PC-3 (cell line): ENCODE measurements at regions not wholly inside any gene's neighbourhood (a gene's known extent, or its start where the extent isn't known, plus 50 kb on each side); places are given as distances from the start of the nearest gene placed in this dataset.

Experiments used
- ATAC-seq: fragments of 200-7000 bp; cut with Tn5 transposase; 2 replicates; pipeline ENCODE4 v1.9.1; 2020; ENCODE audit warnings: mild to moderate bottlenecking, moderate library complexity
- BruUV-seq: library from RNA; stranded (reverse); fragments of 400-500 nt; replicated peaks from 2 replicates; lab custom pipeline; 2021; lab: Mats Ljungman, UMichigan
- CTCF ChIA-PET: fragments of 300-600 bp; sonication (Branson Sonifier 250); formaldehyde crosslinking; loops from one replicate; lab custom pipeline; 2022; ENCODE audit warnings: antibody characterized with exemption; lab: Charles Lee
- POLR2A ChIA-PET: fragments of 300-600 bp; sonication (Branson Sonifier 250); formaldehyde crosslinking; loops from one replicate; lab custom pipeline; 2022; ENCODE audit warnings: antibody characterized with exemption; ENCODE audit not compliant: unreplicated experiment; lab: Charles Lee
- DNase-seq: peaks from one replicate; pipeline ENCODE4 v3.0.0-alpha.2; 2015
- H2AFZ ChIP-seq: fragments of 300-600 bp; sonication (generic); 2 replicates; pipeline ENCODE4 v1.6.0; 2016; ENCODE audit warnings: antibody characterized with exemption, low read length
- H3F3A ChIP-seq: fragments of 300-600 bp; sonication (generic); one replicate; pipeline ENCODE4 v1.6.0; 2017; ENCODE audit warnings: antibody characterized with exemption, low read length, control low read depth, mild to moderate bottlenecking; ENCODE audit not compliant: unreplicated experiment
- H3K27ac ChIP-seq: fragments of 300-600 bp; sonication (generic); 2 replicates; pipeline ENCODE4 v1.5.1; 2016; ENCODE audit warnings: mild to moderate bottlenecking, low read length
- H3K27me3 ChIP-seq: fragments of 300-600 bp; sonication (generic); 2 replicates; pipeline ENCODE4 v1.6.1; 2016; ENCODE audit warnings: low read length, mixed read lengths
- H3K36me3 ChIP-seq: fragments of 300-600 bp; sonication (generic); 2 replicates; pipeline ENCODE4 v1.6.1; 2016; ENCODE audit warnings: low read depth, mixed run types, low read length, mixed read lengths
- H3K4me1 ChIP-seq: fragments of 300-600 bp; sonication (generic); 2 replicates; pipeline ENCODE4 v1.5.1; 2016; ENCODE audit warnings: low read length; ENCODE audit not compliant: insufficient read depth
- H3K4me2 ChIP-seq: fragments of 300-600 bp; sonication (generic); 2 replicates; pipeline ENCODE4 v1.6.0; 2016; ENCODE audit warnings: low read length
- H3K4me3 ChIP-seq: fragments of 300-600 bp; sonication (generic); 2 replicates; pipeline ENCODE4 v1.5.1; 2016; ENCODE audit warnings: mild to moderate bottlenecking, low read length, mixed read lengths
- H3K79me2 ChIP-seq: fragments of 300-600 bp; sonication (generic); 2 replicates; pipeline ENCODE4 v1.6.1; 2017; ENCODE audit warnings: low read length, mixed read lengths
- H3K9ac ChIP-seq: fragments of 300-600 bp; sonication (generic); 2 replicates; pipeline ENCODE4 v1.6.0; 2016; ENCODE audit warnings: mild to moderate bottlenecking, low read length
- H3K9me2 ChIP-seq: fragments of 300-600 bp; sonication (generic); replicated peaks from 2 replicates; pipeline ENCODE4 v1.6.1; 2016; ENCODE audit warnings: mixed run types, low read length, mixed read lengths
- H3K9me3 ChIP-seq: fragments of 300-600 bp; sonication (generic); 2 replicates; pipeline ENCODE4 v1.6.1; 2016; ENCODE audit warnings: low read length, mixed read lengths
- H4K20me1 ChIP-seq: fragments of 300-600 bp; sonication (generic); 2 replicates; pipeline ENCODE4 v1.6.1; 2016; ENCODE audit warnings: low read length, mixed read lengths
- CTCF ChIP-seq: fragments of 300-600 bp; sonication (generic); conservative IDR thresholded peaks from 2 replicates; pipeline ENCODE4 v1.5.1; 2017; ENCODE audit warnings: antibody characterized with exemption, low read depth, mild to moderate bottlenecking, low read length
- EZH2 ChIP-seq: fragments of 300-600 bp; sonication (generic); IDR thresholded peaks from one replicate; pipeline ENCODE4 v1.6.1; 2017; ENCODE audit warnings: antibody characterized with exemption, mild to moderate bottlenecking, low read length; ENCODE audit not compliant: unreplicated experiment
- EZH2phosphoT487 ChIP-seq: fragments of 300-600 bp; sonication (generic); IDR thresholded peaks from 2 replicates; pipeline ENCODE4 v1.6.1; 2018; ENCODE audit warnings: mild to moderate bottlenecking, antibody characterized with exemption, low read length, borderline replicate concordance
- intact Hi-C: fragments of 100-400 bp; cut with micrococcal nuclease; formaldehyde crosslinking; loops from 2 replicates; pipeline ENCODE4 v1.9.0; 2023

- Histone ChIP-seq H3K4me1 (no peaks in the 10 kb centered on the region), H3K4me2 (no peak overlapping the region), H3K9me3 (no peaks in the 10 kb centered on the region), H2AFZ (no peak overlapping the region), H3K9me2 (no peaks in the 10 kb centered on the region), H3K9ac (no peak overlapping the region), H3K36me3 (no peaks in the 10 kb centered on the region), H3K4me3 (no peak overlapping the region), H4K20me1 (no peaks in the 10 kb centered on the region), H3F3A (no peaks in the 10 kb centered on the region), H3K79me2 (no peaks in the 10 kb centered on the region), H3K27me3 (no peaks in the 10 kb centered on the region), H3K27ac (no peak overlapping the region)
- CTCF ChIA-PET = no interaction called here
- TF ChIP-seq CTCF = no peak
- TF ChIP-seq EZH2 = no peak
- no peak for TF ChIP-seq EZH2phosphoT487
- intact Hi-C loops = no loop called here
- DNase-seq = no peak
- POLR2A ChIA-PET = no interaction called here
- BruUV-seq = no TSS peak
- no peak for ATAC-seq
Measured at GRCh38 chr12:77372026-77372425, 306.7 kb upstream of the E2F7 start.

- intact Hi-C loops = no loop called here
- CTCF ChIA-PET = no interaction called here
- BruUV-seq = no TSS peak
- Histone ChIP-seq H3K4me2 (no peak overlapping the region), H4K20me1 (no peaks in the 10 kb centered on the region), H3K27me3 (no peaks in the 10 kb centered on the region), H2AFZ (no peak overlapping the region), H3K4me1 (no peaks in the 10 kb centered on the region), H3K79me2 (no peaks in the 10 kb centered on the region), H3K4me3 (no peak overlapping the region), H3K36me3 (no peaks in the 10 kb centered on the region), H3K9me2 (no peaks in the 10 kb centered on the region), H3K9me3 (no peaks in the 10 kb centered on the region), H3K9ac (no peak overlapping the region), H3K27ac (no peak overlapping the region), H3F3A (no peaks in the 10 kb centered on the region)
- DNase-seq (no peak), ATAC-seq (no peak)
- TF ChIP-seq CTCF (no peak), EZH2 (no peak), EZH2phosphoT487 (no peak)
- POLR2A ChIA-PET = no interaction called here
Measured at GRCh38 chr12:77368379-77368778, 303.0 kb upstream of the E2F7 start.

- ChIA-PET CTCF (no interaction called here), POLR2A (no interaction called here)
- H3K9me3 ChIP-seq = no peaks in the 10 kb centered on the region
- no TSS peak for BruUV-seq
- H3K4me1 ChIP-seq = no peaks in the 10 kb centered on the region
- H3K9ac ChIP-seq = no peak overlapping the region
- no peak overlapping the region for H3K4me3 ChIP-seq
- H2AFZ ChIP-seq = no peak overlapping the region
- no peak overlapping the region for H3K4me2 ChIP-seq
- H3F3A ChIP-seq = no peaks in the 10 kb centered on the region
- no peak for DNase-seq
- no peak overlapping the region for H3K27ac ChIP-seq
- TF ChIP-seq EZH2 (no peak), EZH2phosphoT487 (no peak), CTCF (no peak)
- no peaks in the 10 kb centered on the region for H3K79me2 ChIP-seq
- no peaks in the 10 kb centered on the region for H3K36me3 ChIP-seq
- intact Hi-C loops = no loop called here
- ATAC-seq = no peak
- H4K20me1 ChIP-seq = no peaks in the 10 kb centered on the region
- H3K27me3 ChIP-seq = peaks cover 12% of the 10 kb centered on the region
- no peaks in the 10 kb centered on the region for H3K9me2 ChIP-seq
Measured at GRCh38 chr12:77366616-77367015, 301.2 kb upstream of the E2F7 start.
